GM12864 (cell line): ENCODE measurements at regions not wholly inside any gene's neighbourhood (a gene's known extent, or its start where the extent isn't known, plus 50 kb on each side); places are given as distances from the start of the nearest gene placed in this dataset.
"Not testable (repeated sequence)": the region's sequence is repeated elsewhere in the genome, so short reads cannot be mapped to it uniquely, and the experiment has no call there.

Source experiments
- DNase-seq: peaks from one replicate; pipeline ENCODE4 v3.0.0-alpha.2; 2011; ENCODE audit warnings: low read depth
- H3K4me3 ChIP-seq: 2 replicates; pipeline ENCODE4 v1.5.1; 2011; ENCODE audit warnings: mild to moderate bottlenecking, low read depth, low read length, control low read depth
- CTCF ChIP-seq: IDR thresholded peaks from 2 replicates; pipeline ENCODE4 v1.5.1; 2011; ENCODE audit warnings: low read depth, mild to moderate bottlenecking, moderate library complexity, low read length, control low read depth, inconsistent platforms; ENCODE audit errors: missing control alignments

- peak; percentile 18 for DNase-seq
- peak; percentile 78 for TF ChIP-seq CTCF
- H3K4me3 ChIP-seq = no peak overlapping the region
Measured at GRCh38 chr4:127400731-127401346, 231.9 kb upstream of the INTU start.

GRCh38 chr4:127403471-127404084 is 229.2 kb upstream of the INTU start:
- no peak overlapping the region for H3K4me3 ChIP-seq
- no peak for DNase-seq
- no peak for TF ChIP-seq CTCF

GRCh38 chr4:127406187-127406586 is 226.6 kb upstream of the INTU start:
- H3K4me3 ChIP-seq = no peak overlapping the region
- no peak for DNase-seq
- TF ChIP-seq CTCF = no peak

- not testable (repeated sequence) for DNase-seq, H3K4me3 ChIP-seq
Measured at GRCh38 chr4:127407572-127407971, 225.2 kb upstream of the INTU start.

- no peak overlapping the region for H3K4me3 ChIP-seq
- TF ChIP-seq CTCF = no peak
- DNase-seq = no peak
Measured at GRCh38 chr4:127410201-127410600, 222.6 kb upstream of the INTU start.

GRCh38 chr4:127410644-127411043 is 222.1 kb upstream of the INTU start:
- TF ChIP-seq CTCF = no peak
- H3K4me3 ChIP-seq = no peak overlapping the region
- DNase-seq = no peak

GRCh38 chr4:127414951-127415606 is 217.7 kb upstream of the INTU start:
- TF ChIP-seq CTCF = no peak
- DNase-seq = no peak
- H3K4me3 ChIP-seq = no peak overlapping the region
